ENCODE measurements at regions not wholly inside any gene's neighbourhood (a gene's known extent, or its start where the extent isn't known, plus 50 kb on each side); places are given as distances from the start of the nearest gene placed in this dataset.

- Mint-ChIP-seq H3K4me3 (no peak overlapping the region), H3K36me3 (no peaks in the 10 kb centered on the region), H3K4me1 (peaks cover 32% of the 10 kb centered on the region), H3K9me3 (no peaks in the 10 kb centered on the region), H3K27me3 (ENCODE audit: low read depth) (no peaks in the 10 kb centered on the region), H3K27ac (no peak overlapping the region)
- no peak for TF ChIP-seq CTCF (IDR thresholded peaks at IDR 0.05; ENCODE audit: unreplicated experiment)
- DNase-seq (ENCODE audit: low spot score in 2 of 2, unreplicated experiment in 2 of 2), result no peak
These were observed 317.8 kb upstream of the C2CD4B start for GRCh38 chr15:62482785-62483429.

GRCh38 chr15:62483814-62484213 is 318.7 kb upstream of the C2CD4B start:
- H3K27me3 Mint-ChIP-seq (ENCODE audit: low read depth), result no peaks in the 10 kb centered on the region
- H3K27ac Mint-ChIP-seq, result no peak overlapping the region
- H3K9me3 Mint-ChIP-seq, result no peaks in the 10 kb centered on the region
- no peak for DNase-seq (ENCODE audit: low spot score in 2 of 2, unreplicated experiment in 2 of 2)
- H3K4me1 Mint-ChIP-seq, result peaks cover 28% of the 10 kb centered on the region
- no peak overlapping the region for H3K4me3 Mint-ChIP-seq
- no peaks in the 10 kb centered on the region for H3K36me3 Mint-ChIP-seq
- TF ChIP-seq CTCF (IDR thresholded peaks at IDR 0.05; ENCODE audit: unreplicated experiment), result no peak

- H3K9me3 Mint-ChIP-seq, result no peaks in the 10 kb centered on the region
- H3K4me1 Mint-ChIP-seq, result peaks cover 28% of the 10 kb centered on the region
- no peaks in the 10 kb centered on the region for H3K27me3 Mint-ChIP-seq (ENCODE audit: low read depth)
- no peak for TF ChIP-seq CTCF (IDR thresholded peaks at IDR 0.05; ENCODE audit: unreplicated experiment)
- H3K4me3 Mint-ChIP-seq, result no peak overlapping the region
- H3K36me3 Mint-ChIP-seq, result no peaks in the 10 kb centered on the region
- DNase-seq (ENCODE audit: low spot score in 2 of 2, unreplicated experiment in 2 of 2), result no peak
- H3K27ac Mint-ChIP-seq, result peak overlapping the region; percentile 8
These were observed 320.2 kb upstream of the C2CD4B start for GRCh38 chr15:62485170-62485720.

- Mint-ChIP-seq H3K4me3 (no peak overlapping the region), H3K9me3 (no peaks in the 10 kb centered on the region), H3K4me1 (peaks cover 28% of the 10 kb centered on the region), H3K27ac (no peak overlapping the region), H3K27me3 (ENCODE audit: low read depth) (no peaks in the 10 kb centered on the region), H3K36me3 (no peaks in the 10 kb centered on the region)
- no peak for DNase-seq (ENCODE audit: low spot score in 2 of 2, unreplicated experiment in 2 of 2)
- no peak for TF ChIP-seq CTCF (IDR thresholded peaks at IDR 0.05; ENCODE audit: unreplicated experiment)
These were observed 321.0 kb upstream of the C2CD4B start for GRCh38 chr15:62486041-62486440.

GRCh38 chr15:62488387-62488786 is 323.3 kb upstream of the C2CD4B start:
- H3K27me3 Mint-ChIP-seq (ENCODE audit: low read depth), result no peaks in the 10 kb centered on the region
- H3K4me3 Mint-ChIP-seq, result no peak overlapping the region
- DNase-seq (ENCODE audit: low spot score in 2 of 2, unreplicated experiment in 2 of 2), result no peak
- peaks cover 25% of the 10 kb centered on the region for H3K4me1 Mint-ChIP-seq
- no peak for TF ChIP-seq CTCF (IDR thresholded peaks at IDR 0.05; ENCODE audit: unreplicated experiment)
- H3K27ac Mint-ChIP-seq, result no peak overlapping the region
- H3K36me3 Mint-ChIP-seq, result no peaks in the 10 kb centered on the region
- H3K9me3 Mint-ChIP-seq, result no peaks in the 10 kb centered on the region
